ENCODE measurements at regions not wholly inside any gene's neighbourhood (a gene's known extent, or its start where the extent isn't known, plus 50 kb on each side); places are given as distances from the start of the nearest gene placed in this dataset.

GRCh38 chr2:34738691-34739090, 1139.6 kb upstream of the FAM98A start:
- TF ChIP-seq POLR2A (IDR thresholded peaks at IDR 0.05) (no peak), CTCF (IDR thresholded peaks at IDR 0.05) (no peak)
- Histone ChIP-seq H3K27me3 (no peaks in the 10 kb centered on the region), H3K4me3 (no peak overlapping the region), H3K27ac (no peak overlapping the region), H3K9me3 (no peaks in the 10 kb centered on the region), H3K4me1 (no peaks in the 10 kb centered on the region), H3K36me3 (no peaks in the 10 kb centered on the region)
- DNase-seq: no peak

- H3K27me3 ChIP-seq: no peaks in the 10 kb centered on the region
- no peaks in the 10 kb centered on the region for H3K9me3 ChIP-seq
- TF ChIP-seq POLR2A (IDR thresholded peaks at IDR 0.05): no peak
- TF ChIP-seq CTCF (IDR thresholded peaks at IDR 0.05): no peak
- no peaks in the 10 kb centered on the region for H3K4me1 ChIP-seq
- no peak overlapping the region for H3K4me3 ChIP-seq
- no peaks in the 10 kb centered on the region for H3K36me3 ChIP-seq
- DNase-seq: no peak
- no peak overlapping the region for H3K27ac ChIP-seq
Measured at GRCh38 chr2:34737146-34737545, 1138.0 kb upstream of the FAM98A start.

GRCh38 chr2:34736482-34736881, 1137.4 kb upstream of the FAM98A start:
- no peaks in the 10 kb centered on the region for H3K36me3 ChIP-seq

GRCh38 chr2:34734662-34735061, 1135.6 kb upstream of the FAM98A start:
- DNase-seq: no peak
- Histone ChIP-seq H3K27me3 (no peaks in the 10 kb centered on the region), H3K4me1 (no peaks in the 10 kb centered on the region), H3K4me3 (no peak overlapping the region), H3K9me3 (no peaks in the 10 kb centered on the region), H3K27ac (no peak overlapping the region), H3K36me3 (no peaks in the 10 kb centered on the region)
- TF ChIP-seq CTCF (IDR thresholded peaks at IDR 0.05) (no peak), POLR2A (IDR thresholded peaks at IDR 0.05) (no peak)

More at GRCh38 chr2:34736482-34736881, 1137.4 kb upstream of the FAM98A start:
- Histone ChIP-seq H3K4me3 (no peak overlapping the region), H3K27me3 (no peaks in the 10 kb centered on the region), H3K9me3 (no peaks in the 10 kb centered on the region), H3K4me1 (no peaks in the 10 kb centered on the region), H3K27ac (no peak overlapping the region)
- TF ChIP-seq CTCF (IDR thresholded peaks at IDR 0.05) (no peak), POLR2A (IDR thresholded peaks at IDR 0.05) (no peak)
- no peak for DNase-seq

- no peak for DNase-seq
- Histone ChIP-seq H3K27me3 (no peaks in the 10 kb centered on the region), H3K4me3 (no peak overlapping the region), H3K27ac (no peak overlapping the region), H3K9me3 (no peaks in the 10 kb centered on the region), H3K4me1 (no peaks in the 10 kb centered on the region), H3K36me3 (no peaks in the 10 kb centered on the region)
- TF ChIP-seq POLR2A (IDR thresholded peaks at IDR 0.05) (no peak), CTCF (IDR thresholded peaks at IDR 0.05) (no peak)
Measured at GRCh38 chr2:34734042-34734441, 1134.9 kb upstream of the FAM98A start.

- H3K36me3 ChIP-seq: no peaks in the 10 kb centered on the region
- H3K9me3 ChIP-seq: no peaks in the 10 kb centered on the region
- no peak for DNase-seq
- H3K4me1 ChIP-seq: no peaks in the 10 kb centered on the region
- H3K4me3 ChIP-seq: no peak overlapping the region
- TF ChIP-seq CTCF (IDR thresholded peaks at IDR 0.05): no peak
- TF ChIP-seq POLR2A (IDR thresholded peaks at IDR 0.05): no peak
- no peak overlapping the region for H3K27ac ChIP-seq
- H3K27me3 ChIP-seq: no peaks in the 10 kb centered on the region
Measured at GRCh38 chr2:34731292-34731691, 1132.2 kb upstream of the FAM98A start.
